Glomerular visceral epithelial cell (primary cell): ENCODE measurements at regions not wholly inside any gene's neighbourhood (a gene's known extent, or its start where the extent isn't known, plus 50 kb on each side); places are given as distances from the start of the nearest gene placed in this dataset.

Experiments
- DNase-seq: peaks from one replicate; pipeline ENCODE4 v3.0.0-alpha.2; 2016; ENCODE audit errors: extremely low spot score

DNA sequence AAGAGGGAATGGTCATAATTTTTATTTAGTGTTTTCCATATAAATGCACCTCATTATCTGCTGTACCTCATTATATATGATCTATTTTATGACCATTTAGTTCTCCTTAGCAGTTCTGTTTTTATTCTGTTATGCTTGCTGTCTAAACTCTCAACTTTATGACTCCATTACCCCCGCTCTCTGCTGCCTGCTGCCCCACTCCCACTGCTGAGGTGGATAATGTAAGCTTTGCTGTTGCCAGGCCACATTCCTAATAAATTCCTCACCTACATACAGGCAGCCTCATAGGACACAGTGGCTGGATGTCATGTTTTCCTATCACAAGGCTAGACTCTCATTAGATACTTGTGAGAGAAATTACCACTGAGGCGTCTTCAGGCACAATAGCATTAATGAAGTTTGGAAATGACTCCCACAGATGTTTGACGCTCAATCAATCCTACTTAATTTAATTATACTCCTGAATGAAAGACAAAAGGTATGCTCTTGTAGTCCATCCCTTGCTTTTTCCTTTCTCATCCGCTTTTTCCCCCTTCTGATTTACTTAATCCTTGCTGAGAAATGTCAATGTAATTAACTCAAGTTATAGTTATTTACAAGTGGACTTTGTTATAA lies 497.5 kb upstream of the IGFBP7 start:
- DNase-seq, result no peak

DNA sequence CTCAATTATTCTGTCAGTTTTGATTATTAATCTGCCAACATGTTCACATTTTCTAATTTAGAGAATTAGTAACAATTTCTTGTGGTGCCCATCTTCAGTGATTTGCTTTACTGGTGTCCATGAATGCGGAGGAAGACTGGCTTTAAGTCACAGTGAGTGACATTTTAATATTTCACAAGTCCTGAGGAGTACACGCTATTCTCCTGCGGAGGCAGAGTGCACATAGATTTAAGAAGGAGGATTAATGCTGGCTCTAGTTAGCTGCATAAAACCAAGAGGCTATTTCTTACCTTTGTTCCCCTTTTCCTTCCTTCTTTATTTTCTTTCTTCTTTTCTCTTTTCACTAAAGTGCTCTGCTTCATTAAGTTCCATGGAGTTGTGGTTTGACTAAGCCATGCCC lies 495.2 kb upstream of the IGFBP7 start:
- no peak for DNase-seq

DNA sequence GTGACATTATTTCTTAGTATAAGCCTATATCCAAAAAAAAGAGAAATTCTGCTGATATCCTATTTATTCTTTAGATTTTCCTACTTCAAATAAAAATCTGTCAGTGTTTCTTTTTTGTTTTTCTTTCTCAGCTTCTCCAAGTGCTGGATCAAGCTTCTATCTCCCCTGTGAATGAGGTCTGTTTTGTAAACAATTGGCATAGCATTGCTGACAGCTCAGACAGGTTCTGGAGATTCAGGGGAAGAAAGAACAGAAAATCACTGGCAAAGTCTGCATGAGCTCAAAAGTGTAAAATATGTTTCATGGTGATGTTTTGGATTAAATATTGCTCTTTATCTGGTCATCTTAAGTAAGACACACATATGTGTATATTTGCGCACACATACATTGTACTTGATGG lies 492.0 kb upstream of the IGFBP7 start:
- no peak for DNase-seq

DNA sequence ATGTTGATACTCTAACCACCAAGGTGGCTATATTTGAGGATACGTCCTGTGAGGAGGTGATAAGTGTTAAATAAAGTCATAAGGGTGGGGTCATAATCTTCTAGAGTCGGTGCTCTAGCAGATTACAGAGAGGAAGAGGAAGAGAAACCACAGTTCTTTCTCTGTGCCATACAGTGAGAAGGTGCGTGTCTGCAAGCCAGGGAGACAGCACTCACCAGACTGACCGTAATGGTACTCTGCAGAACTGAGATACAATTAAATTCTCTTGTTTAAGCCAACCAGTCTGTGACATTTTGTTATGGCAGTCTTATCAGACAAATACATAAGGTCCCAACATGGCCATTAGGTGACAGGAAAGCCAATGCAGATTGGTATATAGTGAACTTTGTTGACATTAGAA lies 480.9 kb upstream of the IGFBP7 start:
- DNase-seq, result no peak

DNA sequence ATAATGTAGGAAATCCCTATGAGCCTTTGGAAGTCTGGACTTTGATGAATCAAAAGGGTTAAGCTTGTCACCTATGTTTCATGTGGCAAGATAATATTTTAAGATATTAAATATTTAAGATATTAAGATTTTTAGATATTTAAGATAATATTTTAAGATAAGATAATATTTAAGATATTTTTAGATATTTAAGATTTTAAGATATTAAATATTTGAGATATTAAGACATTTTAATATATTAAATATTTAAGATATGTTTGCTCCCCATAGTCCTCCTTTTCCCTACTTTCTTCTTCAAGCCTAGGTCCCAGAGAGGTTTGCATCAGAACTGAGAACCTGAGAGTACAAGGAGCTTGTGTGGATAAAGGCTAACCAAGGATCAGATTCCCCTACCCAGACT lies 478.4 kb upstream of the IGFBP7 start:
- no peak for DNase-seq

DNA sequence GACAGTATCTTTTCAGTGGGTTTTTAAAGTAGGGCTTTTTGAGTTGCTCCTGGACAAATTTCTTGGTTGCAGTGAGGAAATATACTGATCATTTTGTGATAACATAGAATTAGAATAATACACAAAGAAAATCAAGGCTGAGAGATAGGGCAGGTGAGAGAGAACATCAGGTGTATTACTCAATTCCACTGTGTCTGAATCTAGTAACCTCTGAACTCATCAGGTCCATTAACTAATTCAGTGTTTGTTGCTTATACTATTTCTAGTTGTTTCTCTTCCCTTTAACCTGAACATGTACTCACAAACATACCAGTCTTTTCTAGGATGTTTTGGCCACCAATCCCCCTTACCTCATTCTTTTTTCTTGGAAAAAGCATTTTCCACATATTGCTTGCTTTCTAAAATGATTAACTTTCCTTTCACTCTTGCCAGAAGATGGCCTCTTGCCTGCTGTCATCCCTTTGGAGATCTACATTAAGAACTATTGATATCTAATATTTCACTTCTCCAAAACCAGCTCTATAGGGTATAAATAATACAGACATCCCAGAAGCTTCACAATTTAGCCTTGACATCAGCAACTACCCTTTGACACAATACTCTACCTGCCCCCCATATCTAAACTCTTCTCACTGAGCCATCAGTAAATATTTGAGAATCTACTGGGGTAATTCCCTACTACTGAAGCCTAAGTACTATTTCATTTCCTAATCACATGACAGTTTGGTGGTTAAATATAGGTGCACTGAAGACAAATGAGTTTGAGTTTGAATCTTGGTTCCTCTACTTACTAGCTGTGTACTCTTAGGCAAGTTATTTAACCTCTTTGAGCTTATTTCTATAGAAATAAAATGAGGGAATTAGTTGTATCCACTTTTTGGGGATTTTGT lies 470.8 kb upstream of the IGFBP7 start:
- DNase-seq, result no peak

DNA sequence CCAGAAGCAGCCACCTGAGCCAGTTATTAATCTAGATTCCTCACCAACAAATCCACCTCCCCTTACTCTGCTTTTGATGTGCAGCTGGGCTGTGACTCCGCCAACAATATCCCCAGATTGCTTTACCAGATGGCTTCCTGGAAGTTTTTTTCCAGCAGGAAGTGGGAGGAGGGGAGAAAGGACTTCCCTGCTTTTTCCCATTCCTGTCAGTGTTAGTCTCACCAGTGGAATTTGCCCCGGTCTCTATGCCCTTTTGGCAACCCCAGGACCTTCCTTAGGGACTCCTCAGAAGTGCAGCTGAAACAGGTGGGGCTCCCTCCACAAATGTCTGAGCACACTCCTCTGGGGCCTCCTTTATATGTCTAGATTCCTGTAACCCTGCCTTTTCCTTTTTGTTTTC lies 465.2 kb upstream of the IGFBP7 start:
- no peak for DNase-seq

DNA sequence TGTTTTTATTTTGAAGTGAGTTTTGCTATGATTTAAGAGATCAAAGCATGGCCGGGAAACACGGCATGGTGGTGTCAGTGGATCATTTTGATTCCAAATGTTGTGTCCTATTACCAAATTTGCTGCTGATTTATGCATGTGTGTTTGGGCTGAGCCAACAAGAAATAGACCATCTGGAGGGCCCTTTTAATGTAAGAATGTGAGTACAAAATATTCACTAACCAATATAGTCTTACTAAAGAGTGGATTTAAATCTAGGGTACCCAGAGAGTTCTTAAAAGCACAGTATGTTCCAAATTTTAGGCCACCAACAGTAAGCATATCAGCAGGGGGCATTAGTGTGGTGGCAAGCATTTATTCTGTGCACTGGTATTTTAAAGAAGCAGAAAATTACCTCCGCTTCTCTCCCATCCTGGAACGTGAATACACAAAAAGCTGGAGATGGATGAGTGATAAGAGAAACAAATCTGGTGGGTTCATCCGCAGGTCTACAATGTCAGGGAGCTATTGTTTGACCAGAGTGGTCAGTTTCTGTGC lies 444.4 kb upstream of the IGFBP7 start:
- DNase-seq, result no peak

DNA sequence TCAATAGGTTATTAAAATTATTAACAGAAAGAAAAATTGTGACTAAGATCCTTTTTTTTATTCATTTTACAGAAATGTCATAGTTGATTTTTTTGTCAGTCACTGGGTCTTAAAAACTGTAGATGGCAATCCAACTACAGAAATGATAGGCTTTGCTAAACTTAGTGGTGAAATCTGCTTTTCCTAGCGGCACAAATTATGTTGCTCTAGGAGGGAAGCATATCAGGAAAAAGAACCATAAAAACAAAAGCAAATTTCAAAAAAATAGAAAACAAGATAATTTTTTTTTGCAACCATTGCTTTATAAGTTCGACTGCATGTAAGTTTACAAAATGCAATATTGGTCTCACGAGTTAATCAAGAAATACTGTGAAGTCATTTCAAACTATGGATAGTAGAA lies 443.5 kb upstream of the IGFBP7 start:
- no peak for DNase-seq

DNA sequence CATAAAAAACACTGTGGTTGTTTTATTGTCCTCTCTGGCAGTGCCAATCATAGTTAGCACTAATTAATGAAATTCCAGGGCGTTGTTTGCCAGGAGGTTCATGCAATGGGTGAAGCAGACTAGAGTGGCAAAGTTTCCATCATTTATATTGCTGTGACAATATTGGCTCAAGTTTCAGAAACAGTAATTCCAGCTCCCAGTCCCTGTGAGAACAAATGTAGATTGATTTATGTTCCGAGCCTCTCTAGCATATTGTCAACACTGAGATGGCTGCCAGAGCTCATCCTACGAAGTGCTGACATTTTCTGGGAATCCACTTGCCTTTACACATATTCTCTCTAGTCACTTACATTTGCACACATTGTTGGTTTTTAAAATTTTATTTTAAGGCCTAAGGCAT lies 440.0 kb upstream of the IGFBP7 start:
- no peak for DNase-seq

DNA sequence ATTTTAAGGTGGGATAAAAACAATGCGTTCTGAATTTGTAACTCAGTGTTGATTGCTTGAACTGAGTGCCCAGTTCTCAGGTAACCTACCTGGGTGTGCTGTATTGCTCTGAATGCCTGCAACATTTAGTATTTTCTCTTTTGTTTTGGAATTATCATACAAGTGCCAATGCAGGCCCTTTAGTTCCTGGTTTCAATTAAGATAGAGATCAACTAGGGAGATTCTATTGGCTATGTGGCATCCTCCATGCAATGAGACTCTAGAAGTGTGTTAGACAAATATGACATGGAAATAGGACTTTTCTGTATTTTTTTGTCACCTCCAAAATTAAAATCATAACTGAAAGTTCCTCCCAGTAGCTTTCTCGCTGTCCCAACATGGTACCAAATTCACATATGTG lies 438.7 kb upstream of the IGFBP7 start:
- DNase-seq, result no peak

DNA sequence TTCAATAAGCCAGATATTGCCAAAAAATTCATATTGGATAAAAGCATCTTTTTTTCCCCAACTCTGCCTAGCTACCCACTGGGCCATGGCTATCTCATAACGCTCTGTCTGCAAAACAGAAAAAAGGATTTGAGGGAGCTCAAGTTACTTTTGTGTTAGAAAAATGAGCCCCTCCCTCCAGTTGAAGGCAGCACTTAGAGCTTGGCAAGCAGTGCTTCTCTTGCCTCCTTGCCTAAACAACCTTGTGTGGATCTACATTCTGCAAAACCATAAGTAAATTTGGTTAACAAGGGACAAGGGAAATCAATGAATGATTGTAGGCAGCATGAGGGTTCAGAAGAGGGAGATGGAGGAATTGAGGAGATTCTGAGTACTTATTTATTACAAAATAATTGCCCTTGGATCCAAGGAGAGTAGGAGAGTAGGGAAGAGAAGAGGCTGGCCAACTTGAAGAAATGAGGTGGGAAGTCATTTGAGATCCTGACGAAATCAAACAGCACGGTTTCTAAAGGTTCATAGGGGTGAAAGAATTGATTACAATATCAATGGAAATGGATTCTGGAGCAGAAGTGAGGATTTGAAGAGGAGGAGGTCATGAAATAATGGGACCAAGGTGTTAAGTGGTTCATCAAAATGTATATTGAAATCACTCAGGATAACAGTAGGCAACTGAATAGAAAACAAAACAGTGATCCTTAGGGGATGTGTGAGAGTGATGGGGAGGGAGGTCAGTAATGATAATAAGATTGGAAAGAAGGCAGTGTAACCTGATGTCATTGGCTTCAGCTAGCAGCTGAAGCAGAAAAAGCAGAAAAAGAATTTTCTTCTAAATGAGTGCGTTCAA lies 434.8 kb upstream of the IGFBP7 start:
- no peak for DNase-seq

DNA sequence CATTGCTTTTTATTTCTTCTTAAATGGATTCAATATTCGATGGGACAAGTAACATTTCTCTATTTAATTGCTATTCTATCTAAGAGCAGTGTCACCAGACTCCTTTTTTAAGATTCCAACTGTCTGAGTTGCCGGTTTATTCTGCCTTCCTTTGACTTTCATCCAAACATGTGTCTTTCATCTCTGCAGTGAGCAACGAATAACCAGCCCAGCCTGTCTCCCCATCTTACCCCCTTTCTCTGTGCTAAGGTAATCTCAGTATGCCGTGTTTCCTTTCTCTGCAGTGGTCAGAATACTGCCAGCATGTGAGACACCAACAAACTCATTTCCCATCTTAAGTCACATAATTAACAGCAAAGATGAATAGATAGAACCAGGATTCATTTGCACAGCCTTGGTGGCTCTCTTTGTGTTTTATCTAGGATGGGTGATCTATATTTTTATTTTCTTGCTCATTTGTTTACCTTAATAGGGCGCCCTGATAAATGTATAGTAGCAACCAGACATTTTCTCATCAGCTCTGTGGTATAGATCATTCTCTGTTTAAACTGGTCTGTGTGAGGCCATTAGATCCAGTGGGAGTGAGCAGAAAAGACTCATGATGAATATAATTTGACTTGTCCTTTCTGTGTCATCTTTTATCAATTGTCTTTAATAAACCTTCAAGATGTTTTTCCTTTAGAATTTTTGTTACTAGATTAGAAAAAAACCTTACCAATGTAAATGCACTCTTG lies 394.8 kb upstream of the IGFBP7 start:
- DNase-seq, result no peak

DNA sequence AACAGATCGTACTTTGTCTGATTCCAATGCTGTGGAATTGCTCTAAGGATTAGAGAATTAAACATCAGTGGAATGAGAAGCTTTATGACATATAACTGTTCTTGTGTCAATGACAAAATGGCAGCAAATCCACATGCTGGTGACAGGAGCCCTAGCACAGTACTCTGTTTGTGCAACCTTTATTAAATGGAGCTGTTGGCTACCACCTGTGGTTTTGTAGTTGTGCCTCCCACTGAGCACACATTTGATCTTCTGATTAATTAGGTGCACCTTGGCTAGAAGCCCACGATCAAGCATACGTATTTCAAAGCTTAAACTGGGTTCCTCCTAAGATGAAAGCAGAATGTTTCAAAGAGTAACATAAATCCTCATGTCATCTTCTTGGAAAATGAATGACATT lies 394.0 kb upstream of the IGFBP7 start:
- no peak for DNase-seq

DNA sequence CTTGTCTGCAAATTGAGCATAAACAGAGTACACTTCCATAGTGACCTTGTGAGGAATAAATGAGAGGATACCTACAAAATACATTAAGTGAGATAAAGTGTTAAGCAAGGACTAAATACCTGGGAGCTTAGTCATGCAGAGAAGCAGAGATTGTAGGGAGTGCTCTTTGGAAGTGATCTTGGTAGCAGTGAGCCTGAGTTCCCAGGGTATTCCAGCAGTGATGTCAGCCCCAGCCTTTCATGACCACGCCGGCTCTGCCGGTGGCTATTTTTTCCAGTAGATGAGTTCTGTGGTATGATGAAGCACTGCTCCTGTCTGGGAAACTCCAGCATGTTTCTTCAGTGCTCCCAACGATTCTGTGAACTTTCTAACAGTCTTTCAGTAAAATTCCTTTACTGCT lies 391.5 kb upstream of the IGFBP7 start:
- peak; percentile 82 for DNase-seq

DNA sequence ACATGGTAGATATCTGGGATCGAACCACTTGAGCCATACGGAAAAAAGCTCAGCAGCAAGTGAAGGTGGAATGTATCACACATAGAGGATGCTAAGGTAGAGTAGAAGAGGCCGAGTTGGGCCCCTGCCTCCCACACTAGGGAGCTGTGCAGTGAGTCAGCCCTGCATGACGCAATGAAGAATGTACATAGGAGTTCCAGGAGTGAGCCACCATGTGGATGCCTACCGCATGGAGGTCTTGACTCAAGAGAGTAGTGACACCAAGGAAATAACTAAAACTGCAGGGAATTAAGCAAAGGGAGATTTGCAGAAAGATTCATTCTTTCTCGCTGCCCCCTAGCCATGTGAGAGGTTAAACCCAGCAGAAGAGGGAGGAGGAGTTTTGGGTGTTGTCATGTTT lies 389.6 kb upstream of the IGFBP7 start:
- DNase-seq, result peak; percentile 16

DNA sequence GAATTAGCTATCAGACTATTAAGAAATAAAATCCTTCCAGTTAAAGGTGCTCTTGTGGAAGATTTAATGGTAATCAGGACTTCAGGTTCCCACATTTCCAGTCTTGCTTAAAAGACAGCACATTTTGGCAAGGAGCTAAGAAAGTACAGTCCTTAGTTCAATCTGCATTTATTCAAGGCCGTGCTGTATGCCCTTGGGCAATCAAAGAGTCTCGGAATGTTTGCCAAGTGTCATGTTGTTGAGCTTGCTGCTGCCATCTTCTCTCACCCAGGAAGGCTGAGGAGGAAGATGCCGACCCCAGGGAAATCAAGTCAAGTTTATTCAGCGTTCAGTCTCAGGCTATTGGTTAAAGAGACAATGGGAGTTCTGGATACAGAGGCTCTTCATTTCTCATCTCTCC lies 388.1 kb upstream of the IGFBP7 start:
- no peak for DNase-seq

DNA sequence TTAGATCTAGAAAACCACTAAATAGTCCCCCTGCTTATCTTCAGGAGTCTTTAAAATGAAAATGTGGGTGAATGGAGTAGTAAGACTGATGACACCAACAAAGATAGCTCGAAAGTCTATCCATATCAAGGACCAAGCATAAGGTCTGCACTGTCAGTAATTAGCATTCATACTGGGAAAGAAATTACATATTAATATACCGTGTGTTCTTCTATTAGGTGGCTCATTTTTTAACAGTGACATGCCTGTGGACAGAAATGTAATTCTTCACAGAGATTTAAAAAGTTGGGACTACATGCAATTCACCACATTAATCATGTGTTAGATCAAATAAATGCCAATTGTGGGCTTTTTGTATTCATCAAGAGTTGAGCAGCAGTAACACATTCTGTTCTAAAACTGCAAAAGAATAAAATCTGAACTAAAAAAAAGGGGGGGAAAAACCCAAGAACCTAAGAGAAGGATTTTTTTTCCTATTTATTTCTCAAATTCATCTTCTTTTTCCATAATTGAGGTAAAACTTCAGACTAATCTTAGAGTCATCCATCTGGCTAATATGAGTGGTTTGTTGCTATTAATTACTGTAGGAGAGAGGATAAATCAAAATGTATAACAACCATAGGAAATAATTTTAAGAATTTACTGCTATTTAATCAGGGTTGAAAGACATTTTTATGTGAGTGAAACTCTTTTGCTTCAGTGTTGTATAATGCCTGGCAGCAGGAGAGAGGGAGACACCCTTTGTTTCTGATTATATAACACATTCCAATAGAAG lies 386.7 kb upstream of the IGFBP7 start:
- no peak for DNase-seq

DNA sequence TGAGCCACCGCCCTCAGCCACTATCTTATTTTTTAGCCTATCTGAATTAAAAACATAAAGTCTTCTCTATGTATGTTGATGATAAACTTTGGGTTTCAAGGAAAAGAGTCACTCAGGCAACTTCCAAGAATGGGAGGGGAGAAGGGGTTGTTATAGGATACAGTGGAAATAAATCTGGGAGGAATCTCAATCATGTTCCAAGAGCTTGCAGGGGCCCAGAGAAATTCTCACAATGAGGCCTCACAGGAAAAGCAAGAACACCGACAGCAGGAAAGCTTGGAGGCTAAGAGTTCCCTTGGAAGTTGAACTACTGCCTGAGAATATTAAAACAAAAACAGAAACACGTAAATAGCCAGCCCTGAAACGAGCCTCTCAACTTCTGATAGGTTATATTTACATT lies 384.6 kb upstream of the IGFBP7 start:
- DNase-seq, result no peak

DNA sequence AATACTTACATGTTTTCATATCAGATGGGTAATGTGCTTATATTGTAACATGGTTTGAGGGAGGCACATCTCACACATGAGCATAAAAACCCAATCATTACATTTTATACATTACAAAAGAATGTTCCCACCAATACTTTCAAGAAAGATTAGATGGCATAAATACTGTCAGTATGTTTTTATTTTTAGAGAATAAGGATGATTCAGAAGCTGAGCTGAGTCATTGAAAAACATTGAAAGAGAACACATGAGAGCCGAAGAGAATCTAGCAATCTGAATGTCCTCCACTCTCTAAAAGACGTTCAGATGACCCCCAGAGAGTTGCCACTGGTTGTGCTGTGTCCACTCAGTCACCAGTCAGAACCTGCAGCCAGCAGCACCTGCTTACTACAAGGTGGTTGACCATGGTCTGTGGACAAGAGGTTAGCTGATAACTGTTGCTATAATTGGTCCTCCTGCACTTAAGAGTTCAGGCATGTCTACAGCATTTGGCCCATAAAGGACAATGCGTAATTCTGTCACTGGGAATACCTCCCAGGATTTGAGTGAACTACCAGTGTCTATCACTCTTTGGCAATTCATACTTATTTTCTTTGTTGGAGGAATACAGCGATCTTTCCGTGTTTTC lies 382.2 kb upstream of the IGFBP7 start:
- no peak for DNase-seq
